Left lung (tissue), 4 donors: ENCODE measurements at regions not wholly inside any gene's neighbourhood (a gene's known extent, or its start where the extent isn't known, plus 50 kb on each side); places are given as distances from the start of the nearest gene placed in this dataset.
A peak's percentile ranks its signal among the peaks of the same experiment; 100 is the strongest.

Experiments
- ATAC-seq: fragments of 200-7000 bp; cut with Tn5 transposase; one replicate; pipeline ENCODE4 v1.9.1; 2020; ENCODE audit warnings: moderate library complexity
- DNase-seq, 4 donors: peaks; one replicate each; pipeline ENCODE4 v3.0.0-alpha.2; 2013 to 2020
- H3K27ac ChIP-seq, 2 donors: fragments of 200-600 bp; sonication (generic) in 1 of 2; one replicate each; pipeline versions ENCODE4 v1.5.0 to v1.8.0; 2020 to 2021
- H3K27me3 ChIP-seq, 2 donors: fragments of 200-600 bp; sonication (generic) in 1 of 2; one replicate each; pipeline versions ENCODE4 v1.5.0 to v1.8.0; 2020 to 2021
- H3K36me3 ChIP-seq, 2 donors: fragments of 200-600 bp; sonication (generic) in 1 of 2; one replicate each; pipeline versions ENCODE4 v1.5.0 to v1.8.0; 2020 to 2021
- H3K4me1 ChIP-seq, 2 donors: fragments of 200-600 bp; one replicate each; pipeline ENCODE4 v1.8.0; 2021
- H3K4me3 ChIP-seq, 2 donors: fragments of 200-600 bp; sonication (generic) in 1 of 2; one replicate each; pipeline versions ENCODE4 v1.5.0 to v1.8.0; 2020 to 2021; ENCODE audit warnings: mild to moderate bottlenecking in 1 of 2
- H3K9me3 ChIP-seq, 2 donors: fragments of 200-600 bp; sonication (generic) in 1 of 2; one replicate each; pipeline versions ENCODE4 v1.5.0 to v1.8.0; 2020 to 2021
- intact Hi-C, 2 donors: fragments of 100-400 bp; cut with DNase I; formaldehyde crosslinking; loops; one replicate each; pipeline versions ENCODE4 v1.11.2 to v1.14.2; 2022
- TF ChIP-seq, protein P1 (sequence below), 2 donors: fragments of 200-600 bp; sonication (generic) in 1 of 2; IDR thresholded peaks; one replicate each; pipeline versions ENCODE4 v1.5.0 to v1.8.0; 2021; ENCODE audit warnings: antibody characterized with exemption in 2 of 2
- donor health status: DM: no; HTN: yes; CAD: no.
- donor health status: DM: no; HTN: no; CAD: no.

DNA sequence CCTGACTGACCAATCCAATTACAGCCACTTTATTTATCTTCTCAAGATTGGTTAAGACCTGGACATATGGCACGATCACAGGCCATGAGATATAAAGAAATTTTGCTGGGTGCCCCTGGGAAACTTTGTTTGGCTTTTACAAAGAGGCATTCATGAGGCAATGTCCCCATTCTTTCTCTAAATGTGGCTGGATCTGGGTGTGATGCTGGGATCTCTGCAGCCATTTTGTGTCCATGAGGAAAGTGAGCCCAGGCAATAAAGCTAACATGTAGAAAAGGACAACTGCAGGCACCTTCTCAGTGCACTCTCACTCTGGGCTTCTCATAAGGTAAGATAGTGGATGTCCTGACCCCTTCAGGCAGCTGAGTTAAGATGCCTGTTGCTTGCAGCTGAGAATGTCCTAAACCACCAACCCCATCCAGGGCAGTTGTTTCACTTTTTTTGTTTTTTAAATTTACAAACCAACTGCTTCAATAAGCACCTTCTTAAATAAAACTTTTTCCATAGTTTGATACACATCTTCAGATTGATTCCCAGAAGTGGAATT lies 372.3 kb downstream of the MIAT start:
- Histone ChIP-seq H3K4me3 (no peak overlapping the region), H3K9me3 (no peaks in the 10 kb centered on the region), H3K4me1 (no peaks in the 10 kb centered on the region), H3K27me3 (peaks cover 0 to 37% of the 10 kb centered on the region in 2 donors), H3K36me3 (no peaks in the 10 kb centered on the region), H3K27ac (no peak overlapping the region)
- ATAC-seq (no peak), DNase-seq (no peak)
- TF ChIP-seq, protein P1, sequence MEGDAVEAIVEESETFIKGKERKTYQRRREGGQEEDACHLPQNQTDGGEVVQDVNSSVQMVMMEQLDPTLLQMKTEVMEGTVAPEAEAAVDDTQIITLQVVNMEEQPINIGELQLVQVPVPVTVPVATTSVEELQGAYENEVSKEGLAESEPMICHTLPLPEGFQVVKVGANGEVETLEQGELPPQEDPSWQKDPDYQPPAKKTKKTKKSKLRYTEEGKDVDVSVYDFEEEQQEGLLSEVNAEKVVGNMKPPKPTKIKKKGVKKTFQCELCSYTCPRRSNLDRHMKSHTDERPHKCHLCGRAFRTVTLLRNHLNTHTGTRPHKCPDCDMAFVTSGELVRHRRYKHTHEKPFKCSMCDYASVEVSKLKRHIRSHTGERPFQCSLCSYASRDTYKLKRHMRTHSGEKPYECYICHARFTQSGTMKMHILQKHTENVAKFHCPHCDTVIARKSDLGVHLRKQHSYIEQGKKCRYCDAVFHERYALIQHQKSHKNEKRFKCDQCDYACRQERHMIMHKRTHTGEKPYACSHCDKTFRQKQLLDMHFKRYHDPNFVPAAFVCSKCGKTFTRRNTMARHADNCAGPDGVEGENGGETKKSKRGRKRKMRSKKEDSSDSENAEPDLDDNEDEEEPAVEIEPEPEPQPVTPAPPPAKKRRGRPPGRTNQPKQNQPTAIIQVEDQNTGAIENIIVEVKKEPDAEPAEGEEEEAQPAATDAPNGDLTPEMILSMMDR (IDR thresholded peaks at IDR 0.05) = no peak
- intact Hi-C loops = loop anchor here in 1 of 2 donors (10.0 kb wide), 1 partner anchor 55 kb away; no protein-coding TSS in a partner anchor

DNA sequence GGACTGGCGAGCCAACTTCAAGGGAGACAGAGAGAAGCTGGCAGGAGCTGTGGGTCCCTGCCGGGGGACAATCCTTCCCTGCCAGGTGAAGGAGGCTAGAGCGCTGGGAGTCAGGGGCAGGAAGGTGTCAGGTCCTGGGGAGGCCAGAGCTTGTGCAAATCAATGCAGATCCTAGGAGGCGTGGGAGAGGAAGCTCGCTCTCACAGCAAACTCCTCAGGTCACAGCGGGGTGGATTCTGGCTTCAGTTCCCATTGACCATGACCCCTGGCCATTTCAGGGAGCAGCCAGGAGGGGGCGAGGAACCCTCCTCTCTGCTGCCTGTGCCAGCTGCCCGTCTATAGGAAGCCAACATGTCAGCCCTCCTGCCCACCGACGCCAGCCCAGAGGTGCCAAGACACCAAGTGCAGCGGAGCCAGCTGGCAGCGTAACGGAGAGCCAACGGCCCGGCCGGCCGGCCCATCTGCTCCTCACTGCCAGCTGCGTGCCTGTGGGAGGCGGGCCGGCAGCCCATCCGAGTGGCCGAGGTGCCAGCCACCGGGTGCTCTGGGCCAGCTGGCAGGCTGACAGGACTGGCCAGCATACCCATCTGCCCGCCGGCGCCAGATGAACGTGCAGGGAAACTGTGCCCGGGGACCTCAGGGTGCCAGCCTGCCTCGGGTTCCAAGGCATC lies 374.8 kb downstream of the MIAT start:
- Histone ChIP-seq H3K9me3 (no peaks in the 10 kb centered on the region), H3K4me3 (no peak overlapping the region), H3K27me3 (peaks cover 0 to 46% of the 10 kb centered on the region in 2 donors), H3K4me1 (no peaks in the 10 kb centered on the region), H3K27ac (no peak overlapping the region), H3K36me3 (no peaks in the 10 kb centered on the region)
- peak in 1 of 4 donors; percentile 77 for DNase-seq
- intact Hi-C loops = no loop called here
- TF ChIP-seq, protein P1 (IDR thresholded peaks at IDR 0.05) = no peak
- no peak for ATAC-seq

DNA sequence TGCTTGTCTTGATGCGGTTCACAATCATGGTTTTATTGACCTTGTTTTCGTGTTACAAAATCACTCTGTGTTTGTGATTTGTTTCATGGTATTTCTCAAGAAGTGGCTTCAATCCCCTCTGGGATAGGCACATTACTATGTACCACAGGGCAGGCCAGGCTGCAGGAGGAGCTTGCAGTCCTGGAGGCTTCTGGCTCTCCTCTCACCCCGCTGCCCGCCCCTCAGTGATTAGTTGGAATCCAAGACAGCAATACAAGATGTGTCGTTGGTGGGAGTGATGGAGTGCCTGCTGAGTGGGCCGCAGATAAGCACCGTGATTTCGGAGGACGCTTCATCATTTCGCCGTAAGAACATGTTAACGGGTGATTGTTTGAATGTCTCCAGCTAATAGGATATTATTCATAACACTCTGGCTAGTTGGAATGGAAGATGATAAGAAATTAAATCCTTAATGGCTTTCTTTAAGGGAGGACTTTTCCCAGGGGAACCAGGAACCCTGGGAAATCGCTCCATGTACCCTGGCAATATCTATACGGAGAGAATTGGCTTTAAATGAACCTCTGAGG lies 384.4 kb downstream of the MIAT start:
- Histone ChIP-seq H3K36me3 (no peaks in the 10 kb centered on the region), H3K27ac (no peak overlapping the region), H3K9me3 (no peaks in the 10 kb centered on the region), H3K27me3 (peaks cover 0 to 58% of the 10 kb centered on the region in 2 donors), H3K4me1 (no peaks in the 10 kb centered on the region), H3K4me3 (no peak overlapping the region)
- TF ChIP-seq, protein P1 (IDR thresholded peaks at IDR 0.05) = no peak
- DNase-seq (no peak), ATAC-seq (no peak)
- intact Hi-C loops = no loop called here

DNA sequence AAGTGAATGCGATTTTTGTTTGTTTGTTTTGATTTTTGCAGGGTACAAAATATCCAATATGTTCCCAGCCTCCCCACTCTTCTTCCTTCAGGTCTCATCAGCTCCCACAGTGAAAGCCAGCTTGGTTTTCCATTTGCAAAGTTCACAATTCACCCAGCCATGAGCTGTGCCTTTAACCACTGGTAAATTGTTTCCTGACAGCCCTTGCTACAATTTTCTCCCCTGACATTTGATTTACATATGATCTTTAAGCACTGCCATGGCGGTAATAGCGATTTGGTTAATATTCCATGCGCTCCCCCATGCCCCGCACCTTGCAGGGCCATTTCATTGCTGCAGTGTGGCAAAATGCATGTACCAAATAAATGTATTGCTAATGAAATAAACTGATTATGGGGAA lies 385.9 kb downstream of the MIAT start:
- H3K27ac ChIP-seq = no peak overlapping the region

More for the DNA sequence above, 385.9 kb downstream of the MIAT start:
- no peak overlapping the region for H3K4me3 ChIP-seq
- no peaks in the 10 kb centered on the region for H3K36me3 ChIP-seq
- H3K9me3 ChIP-seq = no peaks in the 10 kb centered on the region
- H3K4me1 ChIP-seq = no peaks in the 10 kb centered on the region
- DNase-seq (no peak), ATAC-seq (no peak)
- TF ChIP-seq, protein P1 (IDR thresholded peaks at IDR 0.05) = no peak
- H3K27me3 ChIP-seq = peaks cover 0 to 55% of the 10 kb centered on the region in 2 donors
- intact Hi-C loops = no loop called here
